GM12864 (cell line): ENCODE measurements at regions not wholly inside any gene's neighbourhood (a gene's known extent, or its start where the extent isn't known, plus 50 kb on each side); places are given as distances from the start of the nearest gene placed in this dataset.

ENCODE experiments used
- DNase-seq: peaks from one replicate; pipeline ENCODE4 v3.0.0-alpha.2; 2011; ENCODE audit warnings: low read depth
- H3K4me3 ChIP-seq: 2 replicates; pipeline ENCODE4 v1.5.1; 2011; ENCODE audit warnings: mild to moderate bottlenecking, low read depth, low read length, control low read depth
- CTCF ChIP-seq: IDR thresholded peaks from 2 replicates; pipeline ENCODE4 v1.5.1; 2011; ENCODE audit warnings: low read depth, mild to moderate bottlenecking, moderate library complexity, low read length, control low read depth, inconsistent platforms; ENCODE audit errors: missing control alignments

- no peak for TF ChIP-seq CTCF
- H3K4me3 ChIP-seq: no peak overlapping the region
- DNase-seq: no peak
These were observed 66.3 kb upstream of the DCBLD2 start for GRCh38 chr3:98967758-98968157.

- DNase-seq: no peak
- TF ChIP-seq CTCF: no peak
- H3K4me3 ChIP-seq: no peak overlapping the region
These were observed 65.5 kb upstream of the DCBLD2 start for GRCh38 chr3:98966862-98967546.

GRCh38 chr3:98966434-98966833 is 64.9 kb upstream of the DCBLD2 start:
- TF ChIP-seq CTCF: no peak
- H3K4me3 ChIP-seq: no peak overlapping the region
- no peak for DNase-seq

- no peak for TF ChIP-seq CTCF
- DNase-seq: no peak
- no peak overlapping the region for H3K4me3 ChIP-seq
These were observed 63.3 kb upstream of the DCBLD2 start for GRCh38 chr3:98964784-98965183.

- no peak for TF ChIP-seq CTCF
- DNase-seq: no peak
- H3K4me3 ChIP-seq: no peak overlapping the region
These were observed 62.1 kb upstream of the DCBLD2 start for GRCh38 chr3:98963546-98963945.

- no peak for DNase-seq
- no peak for TF ChIP-seq CTCF
- H3K4me3 ChIP-seq: no peak overlapping the region
These were observed 61.5 kb upstream of the DCBLD2 start for GRCh38 chr3:98962951-98963350.
